Ectodermal cell (in vitro differentiated cells): ENCODE measurements at regions not wholly inside any gene's neighbourhood (a gene's known extent, or its start where the extent isn't known, plus 50 kb on each side); places are given as distances from the start of the nearest gene placed in this dataset.
"Not testable (repeated sequence)": the region's sequence is repeated elsewhere in the genome, so short reads cannot be mapped to it uniquely, and the experiment has no call there.

Experiments
- H3K27ac ChIP-seq: 2 replicates; pipeline ENCODE4 v1.7.0; 2013; ENCODE audit warnings: mild to moderate bottlenecking, low read depth, low read length; ENCODE audit not compliant: insufficient read depth, poor library complexity, severe bottlenecking
- H3K27me3 ChIP-seq: 2 replicates; pipeline ENCODE4 v1.7.0; 2013; ENCODE audit warnings: mild to moderate bottlenecking, low read length; ENCODE audit not compliant: insufficient read depth, control insufficient read depth, poor library complexity, severe bottlenecking
- H3K36me3 ChIP-seq: one replicate; pipeline ENCODE4 v1.7.0; 2013; ENCODE audit warnings: low read length; ENCODE audit not compliant: control insufficient read depth, insufficient read depth
- H3K4me1 ChIP-seq: one replicate; pipeline ENCODE4 v1.7.0; 2013; ENCODE audit warnings: low read length; ENCODE audit not compliant: control insufficient read depth, insufficient read depth
- H3K4me3 ChIP-seq: 2 replicates; pipeline ENCODE4 v1.7.0; 2013; ENCODE audit warnings: low read depth, low read length, control low read depth; ENCODE audit not compliant: insufficient read depth
- H3K9me3 ChIP-seq: 2 replicates; pipeline ENCODE4 v1.7.0; 2013; ENCODE audit warnings: mild to moderate bottlenecking, low read length, moderate library complexity; ENCODE audit not compliant: control insufficient read depth
- WGBS, 2 experiments: methylation state at CpG; one replicate each; pipeline ENCODE4 v1.1.7; 2013; ENCODE audit warnings: missing lambda C conversion rate in 2 of 2; 5-methylcytosine and 5-hydroxymethylcytosine counted together

- no peak overlapping the region for H3K4me3 ChIP-seq
Observed at GRCh38 chr5:36531401-36531800, 75.0 kb upstream of the SLC1A3 start.

GRCh38 chr5:36535378-36535777 lies 71.0 kb upstream of the SLC1A3 start:
- Histone ChIP-seq H3K27me3 (no peaks in the 10 kb centered on the region), H3K9me3 (no peaks in the 10 kb centered on the region), H3K36me3 (no peaks in the 10 kb centered on the region), H3K27ac (no peak overlapping the region), H3K4me3 (no peak overlapping the region), H3K4me1 (peaks cover 9% of the 10 kb centered on the region)
- WGBS, 2 experiments, result 91 to 93% methylated on average over 5 of the region's 5 CpGs

More at GRCh38 chr5:36531401-36531800, 75.0 kb upstream of the SLC1A3 start:
- Histone ChIP-seq H3K36me3 (no peaks in the 10 kb centered on the region), H3K27me3 (no peaks in the 10 kb centered on the region), H3K9me3 (no peaks in the 10 kb centered on the region), H3K27ac (no peak overlapping the region), H3K4me1 (peaks cover 3% of the 10 kb centered on the region)
- WGBS, 2 experiments, result 92 to 93% methylated on average over 1 of the region's 1 CpG

GRCh38 chr5:36535859-36536615 lies 70.4 kb upstream of the SLC1A3 start:
- H3K4me1 ChIP-seq, result peaks cover 9% of the 10 kb centered on the region
- no peaks in the 10 kb centered on the region for H3K9me3 ChIP-seq
- no peaks in the 10 kb centered on the region for H3K27me3 ChIP-seq
- peak overlapping the region; percentile 11 for H3K27ac ChIP-seq
- WGBS, 2 experiments, result 82 to 87% methylated on average over 4 of the region's 4 CpGs
- no peaks in the 10 kb centered on the region for H3K36me3 ChIP-seq
- H3K4me3 ChIP-seq, result no peak overlapping the region

- Histone ChIP-seq H3K27ac (peak overlapping the region; percentile 11), H3K36me3 (no peaks in the 10 kb centered on the region), H3K4me1 (peaks cover 9% of the 10 kb centered on the region), H3K9me3 (no peaks in the 10 kb centered on the region), H3K27me3 (no peaks in the 10 kb centered on the region), H3K4me3 (no peak overlapping the region)
Observed at GRCh38 chr5:36536616-36537005, 69.8 kb upstream of the SLC1A3 start.

- no peaks in the 10 kb centered on the region for H3K36me3 ChIP-seq
- WGBS, 2 experiments, result 63 to 78% methylated on average over 4 of the region's 4 CpGs
- H3K9me3 ChIP-seq, result no peaks in the 10 kb centered on the region
Observed at GRCh38 chr5:36537724-36538123, 68.7 kb upstream of the SLC1A3 start.

GRCh38 chr5:36552651-36553393 lies 53.6 kb upstream of the SLC1A3 start:
- H3K27me3 ChIP-seq, result no peaks in the 10 kb centered on the region
- H3K27ac ChIP-seq, result no peak overlapping the region
- WGBS, 2 experiments, result 95 to 96% methylated on average over 7 to 8 of the region's 8 CpGs
- no peaks in the 10 kb centered on the region for H3K36me3 ChIP-seq
- no peaks in the 10 kb centered on the region for H3K9me3 ChIP-seq
- H3K4me1 ChIP-seq, result no peaks in the 10 kb centered on the region
- no peak overlapping the region for H3K4me3 ChIP-seq

More at GRCh38 chr5:36537724-36538123, 68.7 kb upstream of the SLC1A3 start:
- Histone ChIP-seq H3K4me3 (no peak overlapping the region), H3K4me1 (peaks cover 9% of the 10 kb centered on the region), H3K27me3 (no peaks in the 10 kb centered on the region), H3K27ac (no peak overlapping the region)

- WGBS, 2 experiments, result 75 to 100% methylated on average over 1 of the region's 1 CpG
- not testable (repeated sequence) for H3K27ac ChIP-seq, H3K4me3 ChIP-seq, H3K4me1 ChIP-seq, H3K9me3 ChIP-seq, H3K36me3 ChIP-seq, H3K27me3 ChIP-seq
Observed at GRCh38 chr5:36555035-36555434, 51.4 kb upstream of the SLC1A3 start.
